H1 (cell line): ENCODE measurements at regions not wholly inside any gene's neighbourhood (a gene's known extent, or its start where the extent isn't known, plus 50 kb on each side); places are given as distances from the start of the nearest gene placed in this dataset.

Experiments
- BRCA1 ChIP-seq: IDR thresholded peaks from 2 replicates; pipeline ENCODE4 v1.6.1; 2012; ENCODE audit warnings: low read depth, low read length, improper control_type of control experiment
- JUN ChIP-seq: IDR thresholded peaks from 2 replicates; pipeline ENCODE4 v1.6.1; 2011; ENCODE audit warnings: low read depth, mild to moderate bottlenecking, improper control_type of control experiment, low read length
- JUND ChIP-seq: IDR thresholded peaks from 2 replicates; pipeline ENCODE4 v1.6.1; 2011; ENCODE audit warnings: mild to moderate bottlenecking, improper control_type of control experiment, low read length
- POU5F1 ChIP-seq: IDR thresholded peaks from 2 replicates; pipeline ENCODE4 v1.6.1; 2011; ENCODE audit warnings: low read depth, mild to moderate bottlenecking, low read length, moderate library complexity
- RXRA ChIP-seq: IDR thresholded peaks from 2 replicates; pipeline ENCODE4 v1.6.1; 2011; ENCODE audit warnings: low read depth, mild to moderate bottlenecking, low read length, moderate library complexity; ENCODE audit not compliant: insufficient read depth
- SP1 ChIP-seq: IDR thresholded peaks from 2 replicates; pipeline ENCODE4 v1.6.1; 2011; ENCODE audit warnings: low read depth, low read length
- TF ChIP-seq, protein P1 (sequence below): fragments of 300-600 bp; sonication (generic); IDR thresholded peaks from 2 replicates; pipeline ENCODE4 v1.7.1; 2012; ENCODE audit warnings: low read length, moderate library complexity, mild to moderate bottlenecking, inconsistent platforms; ENCODE audit not compliant: insufficient replicate concordance

DNA sequence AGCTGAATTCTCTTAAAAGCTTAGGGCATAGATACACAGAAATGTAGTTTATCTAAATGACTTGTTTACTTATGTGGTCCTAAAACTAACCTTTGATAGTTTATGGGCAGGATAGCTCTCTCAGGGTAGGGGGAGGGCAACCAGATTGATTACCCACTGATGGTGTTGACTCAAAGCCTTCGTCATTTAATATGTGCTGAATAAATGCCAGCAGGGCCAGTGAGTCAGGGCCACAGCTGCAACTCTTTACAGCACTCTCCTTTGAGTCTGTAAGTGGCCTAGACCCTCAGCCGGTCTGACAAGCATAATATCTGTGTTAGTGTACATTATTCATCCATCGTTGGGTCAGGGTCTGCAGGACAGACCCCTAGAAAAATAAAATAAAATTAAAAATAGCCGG, 128.5 kb downstream of the ZNF675 start (continued):
- TF ChIP-seq JUND (no peak), RXRA (no peak), SP1 (no peak), JUN (no peak), POU5F1 (no peak), BRCA1 (no peak)
- TF ChIP-seq, protein P1, sequence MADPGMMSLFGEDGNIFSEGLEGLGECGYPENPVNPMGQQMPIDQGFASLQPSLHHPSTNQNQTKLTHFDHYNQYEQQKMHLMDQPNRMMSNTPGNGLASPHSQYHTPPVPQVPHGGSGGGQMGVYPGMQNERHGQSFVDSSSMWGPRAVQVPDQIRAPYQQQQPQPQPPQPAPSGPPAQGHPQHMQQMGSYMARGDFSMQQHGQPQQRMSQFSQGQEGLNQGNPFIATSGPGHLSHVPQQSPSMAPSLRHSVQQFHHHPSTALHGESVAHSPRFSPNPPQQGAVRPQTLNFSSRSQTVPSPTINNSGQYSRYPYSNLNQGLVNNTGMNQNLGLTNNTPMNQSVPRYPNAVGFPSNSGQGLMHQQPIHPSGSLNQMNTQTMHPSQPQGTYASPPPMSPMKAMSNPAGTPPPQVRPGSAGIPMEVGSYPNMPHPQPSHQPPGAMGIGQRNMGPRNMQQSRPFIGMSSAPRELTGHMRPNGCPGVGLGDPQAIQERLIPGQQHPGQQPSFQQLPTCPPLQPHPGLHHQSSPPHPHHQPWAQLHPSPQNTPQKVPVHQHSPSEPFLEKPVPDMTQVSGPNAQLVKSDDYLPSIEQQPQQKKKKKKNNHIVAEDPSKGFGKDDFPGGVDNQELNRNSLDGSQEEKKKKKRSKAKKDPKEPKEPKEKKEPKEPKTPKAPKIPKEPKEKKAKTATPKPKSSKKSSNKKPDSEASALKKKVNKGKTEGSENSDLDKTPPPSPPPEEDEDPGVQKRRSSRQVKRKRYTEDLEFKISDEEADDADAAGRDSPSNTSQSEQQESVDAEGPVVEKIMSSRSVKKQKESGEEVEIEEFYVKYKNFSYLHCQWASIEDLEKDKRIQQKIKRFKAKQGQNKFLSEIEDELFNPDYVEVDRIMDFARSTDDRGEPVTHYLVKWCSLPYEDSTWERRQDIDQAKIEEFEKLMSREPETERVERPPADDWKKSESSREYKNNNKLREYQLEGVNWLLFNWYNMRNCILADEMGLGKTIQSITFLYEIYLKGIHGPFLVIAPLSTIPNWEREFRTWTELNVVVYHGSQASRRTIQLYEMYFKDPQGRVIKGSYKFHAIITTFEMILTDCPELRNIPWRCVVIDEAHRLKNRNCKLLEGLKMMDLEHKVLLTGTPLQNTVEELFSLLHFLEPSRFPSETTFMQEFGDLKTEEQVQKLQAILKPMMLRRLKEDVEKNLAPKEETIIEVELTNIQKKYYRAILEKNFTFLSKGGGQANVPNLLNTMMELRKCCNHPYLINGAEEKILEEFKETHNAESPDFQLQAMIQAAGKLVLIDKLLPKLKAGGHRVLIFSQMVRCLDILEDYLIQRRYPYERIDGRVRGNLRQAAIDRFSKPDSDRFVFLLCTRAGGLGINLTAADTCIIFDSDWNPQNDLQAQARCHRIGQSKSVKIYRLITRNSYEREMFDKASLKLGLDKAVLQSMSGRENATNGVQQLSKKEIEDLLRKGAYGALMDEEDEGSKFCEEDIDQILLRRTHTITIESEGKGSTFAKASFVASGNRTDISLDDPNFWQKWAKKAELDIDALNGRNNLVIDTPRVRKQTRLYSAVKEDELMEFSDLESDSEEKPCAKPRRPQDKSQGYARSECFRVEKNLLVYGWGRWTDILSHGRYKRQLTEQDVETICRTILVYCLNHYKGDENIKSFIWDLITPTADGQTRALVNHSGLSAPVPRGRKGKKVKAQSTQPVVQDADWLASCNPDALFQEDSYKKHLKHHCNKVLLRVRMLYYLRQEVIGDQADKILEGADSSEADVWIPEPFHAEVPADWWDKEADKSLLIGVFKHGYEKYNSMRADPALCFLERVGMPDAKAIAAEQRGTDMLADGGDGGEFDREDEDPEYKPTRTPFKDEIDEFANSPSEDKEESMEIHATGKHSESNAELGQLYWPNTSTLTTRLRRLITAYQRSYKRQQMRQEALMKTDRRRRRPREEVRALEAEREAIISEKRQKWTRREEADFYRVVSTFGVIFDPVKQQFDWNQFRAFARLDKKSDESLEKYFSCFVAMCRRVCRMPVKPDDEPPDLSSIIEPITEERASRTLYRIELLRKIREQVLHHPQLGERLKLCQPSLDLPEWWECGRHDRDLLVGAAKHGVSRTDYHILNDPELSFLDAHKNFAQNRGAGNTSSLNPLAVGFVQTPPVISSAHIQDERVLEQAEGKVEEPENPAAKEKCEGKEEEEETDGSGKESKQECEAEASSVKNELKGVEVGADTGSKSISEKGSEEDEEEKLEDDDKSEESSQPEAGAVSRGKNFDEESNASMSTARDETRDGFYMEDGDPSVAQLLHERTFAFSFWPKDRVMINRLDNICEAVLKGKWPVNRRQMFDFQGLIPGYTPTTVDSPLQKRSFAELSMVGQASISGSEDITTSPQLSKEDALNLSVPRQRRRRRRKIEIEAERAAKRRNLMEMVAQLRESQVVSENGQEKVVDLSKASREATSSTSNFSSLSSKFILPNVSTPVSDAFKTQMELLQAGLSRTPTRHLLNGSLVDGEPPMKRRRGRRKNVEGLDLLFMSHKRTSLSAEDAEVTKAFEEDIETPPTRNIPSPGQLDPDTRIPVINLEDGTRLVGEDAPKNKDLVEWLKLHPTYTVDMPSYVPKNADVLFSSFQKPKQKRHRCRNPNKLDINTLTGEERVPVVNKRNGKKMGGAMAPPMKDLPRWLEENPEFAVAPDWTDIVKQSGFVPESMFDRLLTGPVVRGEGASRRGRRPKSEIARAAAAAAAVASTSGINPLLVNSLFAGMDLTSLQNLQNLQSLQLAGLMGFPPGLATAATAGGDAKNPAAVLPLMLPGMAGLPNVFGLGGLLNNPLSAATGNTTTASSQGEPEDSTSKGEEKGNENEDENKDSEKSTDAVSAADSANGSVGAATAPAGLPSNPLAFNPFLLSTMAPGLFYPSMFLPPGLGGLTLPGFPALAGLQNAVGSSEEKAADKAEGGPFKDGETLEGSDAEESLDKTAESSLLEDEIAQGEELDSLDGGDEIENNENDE, result no peak
